GM12878 (cell line): ENCODE measurements at regions not wholly inside any gene's neighbourhood (a gene's known extent, or its start where the extent isn't known, plus 50 kb on each side); places are given as distances from the start of the nearest gene placed in this dataset.

Source experiments
- CEBPB ChIP-seq, 2 experiments: fragments of 150-350 bp in 1 of 2; IDR thresholded peaks; 2 replicates each; pipeline ENCODE4 v1.6.1; 2012 to 2014; ENCODE audit warnings: low read depth in 2 of 2, low read length in 2 of 2, borderline replicate concordance in 1 of 2, inconsistent platforms in 1 of 2
- CTCF ChIP-seq, 3 experiments: IDR thresholded peaks in 2 of 3; conservative IDR thresholded peaks in 1 of 3; 2 replicates each; pipeline ENCODE4 v1.5.1; 2011; ENCODE audit warnings: low read depth in 3 of 3, low read length in 3 of 3, mild to moderate bottlenecking in 3 of 3, control low read depth in 2 of 3, moderate library complexity in 2 of 3, inconsistent platforms in 1 of 3, mixed read lengths in 1 of 3; ENCODE audit not compliant: control insufficient read depth in 2 of 3, insufficient read depth in 1 of 3; ENCODE audit errors: extremely low read depth in 1 of 3
- HCFC1 ChIP-seq: fragments of 150-350 bp; IDR thresholded peaks from 2 replicates; pipeline ENCODE4 v1.6.1; 2014; ENCODE audit warnings: low read length
- LARP7 ChIP-seq: fragments of 450-650 bp; IDR thresholded peaks from 2 replicates; pipeline ENCODE4 v1.6.1; 2017; ENCODE audit warnings: mild to moderate bottlenecking
- MYC ChIP-seq: IDR thresholded peaks from 2 replicates; pipeline ENCODE4 v1.6.1; 2011; ENCODE audit warnings: mild to moderate bottlenecking, low read length, moderate library complexity, inconsistent platforms; ENCODE audit not compliant: insufficient read depth, insufficient replicate concordance, insufficient read length, severe bottlenecking
- NRF1 ChIP-seq: conservative IDR thresholded peaks from 2 replicates; pipeline ENCODE4 v1.6.1; 2011; ENCODE audit warnings: mild to moderate bottlenecking, low read depth, low read length, improper control_type of control experiment
- POLR2A ChIP-seq: IDR thresholded peaks from 2 replicates; pipeline ENCODE4 v1.6.1; 2011; ENCODE audit warnings: low read depth, mild to moderate bottlenecking, low read length
- PRDM15 ChIP-seq: fragments of 450-650 bp; formaldehyde crosslinking; IDR thresholded peaks from 2 replicates; pipeline ENCODE4 v1.4.0; 2020; ENCODE audit warnings: mild to moderate bottlenecking, moderate library complexity
- SMC3 ChIP-seq: IDR thresholded peaks from 2 replicates; pipeline ENCODE4 v1.6.1; 2011; ENCODE audit warnings: low read length, improper control_type of control experiment, borderline replicate concordance
- SRF ChIP-seq, 2 experiments: IDR thresholded peaks; 2 replicates each; pipeline ENCODE4 v1.6.1; 2011; ENCODE audit warnings: low read depth in 2 of 2, low read length in 2 of 2, mild to moderate bottlenecking in 1 of 2, moderate library complexity in 1 of 2
- ZNF592 ChIP-seq: fragments of 450-650 bp; IDR thresholded peaks from 2 replicates; pipeline ENCODE4 v1.6.1; 2017; ENCODE audit warnings: mild to moderate bottlenecking, moderate library complexity

GRCh38 chr4:183586824-183587223, 72.2 kb downstream of the RWDD4 start:
- TF ChIP-seq PRDM15 (CRISPR knock-in tag), result no peak
- TF ChIP-seq CEBPB (IDR thresholded peaks at IDR 0.05; ENCODE audit: borderline replicate concordance in 1 of 2, low read depth in 2 of 2, low read length in 2 of 2), result no peak
- no peak for TF ChIP-seq CTCF (IDR thresholded peaks at IDR 0.05 in 2 of 3, conservative IDR thresholded peaks at IDR 0.05 in 1 of 3; ENCODE audit: control insufficient read depth in 2 of 3, extremely low read depth in 1 of 3, insufficient read depth in 1 of 3, low read depth in 3 of 3, low read length in 3 of 3)
- no peak for TF ChIP-seq SMC3
- no peak for TF ChIP-seq POLR2A
- TF ChIP-seq MYC, result no peak
- no peak for TF ChIP-seq HCFC1
- TF ChIP-seq ZNF592, result no peak
- no peak for TF ChIP-seq NRF1
- no peak for TF ChIP-seq LARP7
- TF ChIP-seq SRF (IDR thresholded peaks at IDR 0.05; ENCODE audit: low read depth in 2 of 2, low read length in 2 of 2), result no peak
